Sigmoid colon (tissue), 6 donors: ENCODE measurements at regions not wholly inside any gene's neighbourhood (a gene's known extent, or its start where the extent isn't known, plus 50 kb on each side); places are given as distances from the start of the nearest gene placed in this dataset.

ENCODE experiments used
- DNase-seq: peaks from one replicate; pipeline ENCODE4 v3.0.0-alpha.2; 2019
- H3K27ac ChIP-seq, 4 donors: fragments of 200-600 bp; sonication (generic); one replicate each; pipeline ENCODE4 v1.5.1; 2016 to 2019; ENCODE audit warnings: mild to moderate bottlenecking in 1 of 4
- H3K27me3 ChIP-seq, 3 donors: fragments of 200-600 bp; sonication (generic); one replicate each; pipeline ENCODE4 v1.5.1; 2019; ENCODE audit warnings: mild to moderate bottlenecking in 1 of 3
- H3K36me3 ChIP-seq, 4 donors: fragments of 200-600 bp; sonication (generic); one replicate each; pipeline ENCODE4 v1.5.1; 2016 to 2019
- H3K4me1 ChIP-seq, 4 donors: fragments of 200-600 bp; sonication (generic); one replicate each; pipeline ENCODE4 v1.5.1; 2017 to 2019
- H3K4me3 ChIP-seq, 4 donors: fragments of 200-600 bp; sonication (generic); one replicate each; pipeline ENCODE4 v1.5.1; 2017 to 2019; ENCODE audit warnings: mild to moderate bottlenecking in 2 of 4, moderate library complexity in 1 of 4
- H3K9me3 ChIP-seq, 4 donors: fragments of 200-600 bp in 3 of 4; sonication (generic) in 3 of 4; one replicate each; pipeline versions ENCODE4 v1.5.1 to v1.6.1; 2013 to 2019
- EP300 ChIP-seq, 4 donors: sonication (generic); formaldehyde crosslinking; IDR thresholded peaks; one replicate each; pipeline ENCODE4 v1.6.1; 2017; ENCODE audit warnings: antibody characterized with exemption in 4 of 4
- POLR2A ChIP-seq, 2 donors: fragments of 450-650 bp; IDR thresholded peaks; one replicate each; pipeline ENCODE4 v1.6.1; 2016; ENCODE audit warnings: antibody characterized with exemption in 2 of 2, mild to moderate bottlenecking in 2 of 2, moderate library complexity in 2 of 2
- POLR2AphosphoS5 ChIP-seq, 4 donors: sonication (generic); formaldehyde crosslinking; IDR thresholded peaks; one replicate each; pipeline ENCODE4 v1.6.1; 2017; ENCODE audit warnings: antibody characterized with exemption in 4 of 4
- WGBS, 2 donors: extraction: QIAGEN DNeasy Blood & Tissue Kit; methylation state at CpG; one replicate each; pipeline ENCODE4 v1.1.7; 2013; 5-methylcytosine and 5-hydroxymethylcytosine counted together
- intact Hi-C: fragments of 100-400 bp; cut with DNase I; formaldehyde crosslinking; loops from one replicate; pipeline ENCODE4 v1.15.1; 2023
- TF ChIP-seq, protein P1 (sequence below), 4 experiments: fragments of 450-650 bp in 3 of 4; fragments of 200-600 bp in 1 of 4; IDR thresholded peaks; one replicate each; pipeline ENCODE4 v1.5.1; 2016 to 2019; ENCODE audit warnings: antibody characterized with exemption in 4 of 4, mild to moderate bottlenecking in 3 of 4, moderate library complexity in 2 of 4
- donor health status: healthy with polysubstance abuse.
- donor health status: healthy.

- Histone ChIP-seq H3K4me1 (no peaks in the 10 kb centered on the region), H3K27ac (no peak overlapping the region), H3K9me3 (no peaks in the 10 kb centered on the region), H3K4me3 (no peak overlapping the region), H3K36me3 (no peaks in the 10 kb centered on the region), H3K27me3 (no peaks in the 10 kb centered on the region)
- TF ChIP-seq POLR2A (IDR thresholded peaks at IDR 0.05), result no peak
- TF ChIP-seq, protein P1, sequence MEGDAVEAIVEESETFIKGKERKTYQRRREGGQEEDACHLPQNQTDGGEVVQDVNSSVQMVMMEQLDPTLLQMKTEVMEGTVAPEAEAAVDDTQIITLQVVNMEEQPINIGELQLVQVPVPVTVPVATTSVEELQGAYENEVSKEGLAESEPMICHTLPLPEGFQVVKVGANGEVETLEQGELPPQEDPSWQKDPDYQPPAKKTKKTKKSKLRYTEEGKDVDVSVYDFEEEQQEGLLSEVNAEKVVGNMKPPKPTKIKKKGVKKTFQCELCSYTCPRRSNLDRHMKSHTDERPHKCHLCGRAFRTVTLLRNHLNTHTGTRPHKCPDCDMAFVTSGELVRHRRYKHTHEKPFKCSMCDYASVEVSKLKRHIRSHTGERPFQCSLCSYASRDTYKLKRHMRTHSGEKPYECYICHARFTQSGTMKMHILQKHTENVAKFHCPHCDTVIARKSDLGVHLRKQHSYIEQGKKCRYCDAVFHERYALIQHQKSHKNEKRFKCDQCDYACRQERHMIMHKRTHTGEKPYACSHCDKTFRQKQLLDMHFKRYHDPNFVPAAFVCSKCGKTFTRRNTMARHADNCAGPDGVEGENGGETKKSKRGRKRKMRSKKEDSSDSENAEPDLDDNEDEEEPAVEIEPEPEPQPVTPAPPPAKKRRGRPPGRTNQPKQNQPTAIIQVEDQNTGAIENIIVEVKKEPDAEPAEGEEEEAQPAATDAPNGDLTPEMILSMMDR (IDR thresholded peaks at IDR 0.05), result no peak
- intact Hi-C loops, result no loop called here
- DNase-seq, result no peak
These were observed 552.0 kb upstream of the CLINT1 start for GRCh38 chr5:158410976-158411375.

- no peak for TF ChIP-seq POLR2A (IDR thresholded peaks at IDR 0.05)
- no peak for TF ChIP-seq EP300 (IDR thresholded peaks at IDR 0.05)
- TF ChIP-seq, protein P1 (IDR thresholded peaks at IDR 0.05), result no peak
- no peak for TF ChIP-seq POLR2AphosphoS5 (IDR thresholded peaks at IDR 0.05)
- no peaks in the 10 kb centered on the region for H3K9me3 ChIP-seq
- DNase-seq, result no peak
- no peaks in the 10 kb centered on the region for H3K36me3 ChIP-seq
- no peaks in the 10 kb centered on the region for H3K4me1 ChIP-seq
- intact Hi-C loops, result no loop called here
- H3K27me3 ChIP-seq, result no peaks in the 10 kb centered on the region
- no peak overlapping the region for H3K27ac ChIP-seq
- H3K4me3 ChIP-seq, result no peak overlapping the region
These were observed 550.6 kb upstream of the CLINT1 start for GRCh38 chr5:158409507-158409906.

DNA sequence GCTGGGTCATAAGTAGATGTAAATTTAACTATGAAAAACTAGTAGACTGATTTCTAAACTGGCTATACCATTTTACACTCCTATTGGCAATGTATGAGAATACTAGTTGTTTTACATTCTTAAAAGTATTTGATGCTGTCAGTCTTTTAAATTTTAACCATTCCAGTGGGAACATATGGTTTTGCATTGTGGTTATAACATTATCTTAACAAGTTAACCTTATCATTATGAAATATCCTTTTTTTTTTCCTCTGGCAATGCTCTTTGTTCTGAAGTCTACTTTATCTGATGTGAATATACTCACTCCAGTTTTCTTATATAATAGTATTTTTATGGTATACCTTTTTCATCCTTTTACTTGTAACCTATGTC is 548.9 kb upstream of the CLINT1 start:
- Histone ChIP-seq H3K4me3 (no peak overlapping the region), H3K4me1 (no peaks in the 10 kb centered on the region), H3K36me3 (no peaks in the 10 kb centered on the region), H3K9me3 (peaks cover 0 to 6% (median 0%) of the 10 kb centered on the region in 4 donors), H3K27me3 (no peaks in the 10 kb centered on the region), H3K27ac (no peak overlapping the region)
- intact Hi-C loops, result no loop called here
- TF ChIP-seq, protein P1 (IDR thresholded peaks at IDR 0.05), result no peak
- TF ChIP-seq POLR2A (IDR thresholded peaks at IDR 0.05) (no peak), EP300 (IDR thresholded peaks at IDR 0.05) (no peak), POLR2AphosphoS5 (IDR thresholded peaks at IDR 0.05) (no peak)
- no peak for DNase-seq

DNA sequence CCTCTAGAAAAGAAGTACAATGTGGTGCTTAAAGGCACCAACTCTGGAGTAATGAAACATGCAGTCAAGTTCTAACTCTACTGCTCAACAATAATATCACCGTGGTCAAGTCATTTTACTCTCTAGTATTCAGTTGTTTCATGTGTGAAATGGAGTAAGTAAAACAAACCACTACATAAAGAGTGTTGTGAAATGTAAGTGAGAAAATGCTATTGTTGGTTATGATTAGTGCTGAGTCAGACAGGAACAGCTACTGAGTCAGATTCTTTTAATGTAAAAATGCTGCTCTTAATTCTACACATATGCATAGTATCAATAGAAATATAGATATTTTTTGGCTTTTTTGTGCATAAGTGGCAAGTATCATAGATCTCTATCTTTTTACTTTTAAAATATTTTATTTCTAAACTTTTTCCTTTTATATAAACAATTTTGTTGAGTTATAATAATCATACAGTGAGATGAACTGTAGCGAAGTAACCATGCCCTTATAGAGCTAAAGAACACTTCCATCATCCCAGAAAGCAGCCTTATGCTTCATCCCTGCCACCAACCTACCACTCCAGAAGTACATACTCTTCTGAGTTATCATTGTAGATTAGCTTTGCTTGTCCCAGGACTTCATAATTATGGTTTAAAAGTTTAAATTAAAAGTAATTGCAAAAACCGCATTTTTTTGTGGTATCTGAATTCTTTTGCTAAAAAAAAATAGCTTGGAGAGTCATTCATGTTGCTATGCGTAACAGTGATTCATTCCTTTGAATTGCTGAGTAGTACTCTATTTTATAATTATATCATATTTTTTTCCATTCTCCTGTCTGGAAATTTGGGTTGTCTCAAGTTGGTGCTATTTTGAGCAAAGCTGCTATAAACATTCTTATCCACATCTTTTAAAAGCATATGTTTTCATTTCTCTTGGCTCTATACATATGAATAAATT is 548.2 kb upstream of the CLINT1 start:
- 72 to 76% methylated on average over 4 of the region's 4 CpGs for WGBS, 2 donors
- TF ChIP-seq, protein P1 (IDR thresholded peaks at IDR 0.05), result no peak
- TF ChIP-seq EP300 (IDR thresholded peaks at IDR 0.05) (no peak), POLR2AphosphoS5 (IDR thresholded peaks at IDR 0.05) (no peak), POLR2A (IDR thresholded peaks at IDR 0.05) (no peak)
- no peaks in the 10 kb centered on the region for H3K27me3 ChIP-seq
- H3K4me1 ChIP-seq, result no peaks in the 10 kb centered on the region
- H3K9me3 ChIP-seq, result peaks cover 0 to 6% (median 0%) of the 10 kb centered on the region in 4 donors
- no peaks in the 10 kb centered on the region for H3K36me3 ChIP-seq
- H3K27ac ChIP-seq, result no peak overlapping the region
- intact Hi-C loops, result no loop called here
- DNase-seq, result no peak
- no peak overlapping the region for H3K4me3 ChIP-seq
